ENCODE measurements at regions not wholly inside any gene's neighbourhood (a gene's known extent, or its start where the extent isn't known, plus 50 kb on each side); places are given as distances from the start of the nearest gene placed in this dataset.

- no peaks in the 10 kb centered on the region for H3F3A ChIP-seq (ENCODE audit: control insufficient read depth, insufficient read depth)
- no peak overlapping the region for H3K4me2 ChIP-seq (ENCODE audit: low read length)
- TF ChIP-seq CTCF (IDR thresholded peaks at IDR 0.05; ENCODE audit: low read depth, low read length, poor library complexity, severe bottlenecking), result no peak
- no peak for TF ChIP-seq EZH2phosphoT487 (IDR thresholded peaks at IDR 0.05; ENCODE audit: borderline replicate concordance, low read length)
- H3K27ac ChIP-seq (ENCODE audit: low read depth, low read length), result no peak overlapping the region
- no peaks in the 10 kb centered on the region for H3K79me2 ChIP-seq (ENCODE audit: control insufficient read depth, low read length)
- H3K9me2 ChIP-seq (replicated peaks; ENCODE audit: control insufficient read depth, low read length), result no peaks in the 10 kb centered on the region
- no peaks in the 10 kb centered on the region for H3K27me3 ChIP-seq (ENCODE audit: control insufficient read depth, low read length)
- peaks cover 14% of the 10 kb centered on the region for H3K9me3 ChIP-seq (ENCODE audit: control insufficient read depth, insufficient read depth, low read length)
- no peak overlapping the region for H3K4me3 ChIP-seq (ENCODE audit: low read length)
- H3K36me3 ChIP-seq (ENCODE audit: control insufficient read depth, low read length), result no peaks in the 10 kb centered on the region
- H4K20me1 ChIP-seq (ENCODE audit: control insufficient read depth, insufficient read depth, low read depth, low read length), result no peaks in the 10 kb centered on the region
- 0 out of 2 replicates have a peak, but pooled peaks cover 3% of the 10 kb centered on the region for H3K4me1 ChIP-seq (ENCODE audit: control insufficient read depth, low read length)
These were observed 1329.5 kb upstream of the B3GALT2 start for GRCh38 chr1:194515916-194516315.

GRCh38 chr1:194512957-194513356 is 1326.5 kb upstream of the B3GALT2 start:
- no peaks in the 10 kb centered on the region for H3K9me2 ChIP-seq (replicated peaks; ENCODE audit: control insufficient read depth, low read length)
- H3K4me2 ChIP-seq (ENCODE audit: low read length), result no peak overlapping the region
- H3K4me3 ChIP-seq (ENCODE audit: low read length), result no peak overlapping the region
- H3K36me3 ChIP-seq (ENCODE audit: control insufficient read depth, low read length), result no peaks in the 10 kb centered on the region
- no peaks in the 10 kb centered on the region for H3F3A ChIP-seq (ENCODE audit: control insufficient read depth, insufficient read depth)
- H3K9me3 ChIP-seq (ENCODE audit: control insufficient read depth, insufficient read depth, low read length), result peaks cover 27% of the 10 kb centered on the region
- H3K4me1 ChIP-seq (ENCODE audit: control insufficient read depth, low read length), result 0 out of 2 replicates have a peak, but pooled peaks cover 3% of the 10 kb centered on the region
- no peaks in the 10 kb centered on the region for H3K27me3 ChIP-seq (ENCODE audit: control insufficient read depth, low read length)
- H4K20me1 ChIP-seq (ENCODE audit: control insufficient read depth, insufficient read depth, low read depth, low read length), result no peaks in the 10 kb centered on the region
- TF ChIP-seq EZH2phosphoT487 (IDR thresholded peaks at IDR 0.05; ENCODE audit: borderline replicate concordance, low read length) (no peak), CTCF (IDR thresholded peaks at IDR 0.05; ENCODE audit: low read depth, low read length, poor library complexity, severe bottlenecking) (no peak)
- H3K79me2 ChIP-seq (ENCODE audit: control insufficient read depth, low read length), result no peaks in the 10 kb centered on the region
- H3K27ac ChIP-seq (ENCODE audit: low read depth, low read length), result no peak overlapping the region

- Histone ChIP-seq H3K36me3 (ENCODE audit: control insufficient read depth, low read length) (no peaks in the 10 kb centered on the region), H4K20me1 (ENCODE audit: control insufficient read depth, insufficient read depth, low read depth, low read length) (no peaks in the 10 kb centered on the region), H3K4me2 (ENCODE audit: low read length) (no peak overlapping the region), H3K27ac (ENCODE audit: low read depth, low read length) (no peak overlapping the region), H3K9me2 (replicated peaks; ENCODE audit: control insufficient read depth, low read length) (no peaks in the 10 kb centered on the region), H3K79me2 (ENCODE audit: control insufficient read depth, low read length) (no peaks in the 10 kb centered on the region), H3K9me3 (ENCODE audit: control insufficient read depth, insufficient read depth, low read length) (peaks cover 27% of the 10 kb centered on the region), H3K27me3 (ENCODE audit: control insufficient read depth, low read length) (no peaks in the 10 kb centered on the region), H3K4me1 (ENCODE audit: control insufficient read depth, low read length) (no peaks in the 10 kb centered on the region), H3K4me3 (ENCODE audit: low read length) (no peak overlapping the region), H3F3A (ENCODE audit: control insufficient read depth, insufficient read depth) (no peaks in the 10 kb centered on the region)
- TF ChIP-seq EZH2phosphoT487 (IDR thresholded peaks at IDR 0.05; ENCODE audit: borderline replicate concordance, low read length) (no peak), CTCF (IDR thresholded peaks at IDR 0.05; ENCODE audit: low read depth, low read length, poor library complexity, severe bottlenecking) (no peak)
These were observed 1325.9 kb upstream of the B3GALT2 start for GRCh38 chr1:194512345-194512744.
